Right lung (tissue), 2 donors: ENCODE measurements at regions not wholly inside any gene's neighbourhood (a gene's known extent, or its start where the extent isn't known, plus 50 kb on each side); places are given as distances from the start of the nearest gene placed in this dataset.

Experiments used
- DNase-seq, 2 donors: peaks; one replicate each; pipeline ENCODE4 v3.0.0-alpha.2; 2013

GRCh38 chr5:147037515-147038205, 159.1 kb upstream of the PPP2R2B start:
- no peak for DNase-seq

- DNase-seq: no peak
These were observed 162.3 kb upstream of the PPP2R2B start for GRCh38 chr5:147040856-147041255.

- no peak for DNase-seq
These were observed 166.2 kb upstream of the PPP2R2B start for GRCh38 chr5:147044572-147045273.

- no peak for DNase-seq
These were observed 166.7 kb upstream of the PPP2R2B start for GRCh38 chr5:147045290-147045689.

GRCh38 chr5:147046281-147046680, 167.7 kb upstream of the PPP2R2B start:
- DNase-seq: no peak

- DNase-seq: no peak
These were observed 168.3 kb upstream of the PPP2R2B start for GRCh38 chr5:147046894-147047293.

- DNase-seq: no peak
These were observed 171.2 kb upstream of the PPP2R2B start for GRCh38 chr5:147049764-147050163.

- DNase-seq: no peak
These were observed 171.6 kb upstream of the PPP2R2B start for GRCh38 chr5:147050172-147050571.

- no peak for DNase-seq
These were observed 172.6 kb upstream of the PPP2R2B start for GRCh38 chr5:147051193-147051592.

- DNase-seq: no peak
These were observed 174.0 kb upstream of the PPP2R2B start for GRCh38 chr5:147052519-147052918.

GRCh38 chr5:147055089-147055826, 176.7 kb upstream of the PPP2R2B start:
- DNase-seq: no peak

- DNase-seq: no peak
These were observed 177.5 kb upstream of the PPP2R2B start for GRCh38 chr5:147055850-147056566.

GRCh38 chr5:147057051-147057450, 177.8 kb upstream of the STK32A start:
- DNase-seq: no peak

- DNase-seq: no peak
These were observed 173.4 kb upstream of the STK32A start for GRCh38 chr5:147061431-147061830.

GRCh38 chr5:147062427-147062826, 172.4 kb upstream of the STK32A start:
- DNase-seq: no peak

- DNase-seq: no peak
These were observed 170.9 kb upstream of the STK32A start for GRCh38 chr5:147063943-147064342.

- no peak for DNase-seq
These were observed 169.8 kb upstream of the STK32A start for GRCh38 chr5:147065071-147065470.

- no peak for DNase-seq
These were observed 165.8 kb upstream of the STK32A start for GRCh38 chr5:147068998-147069397.

- DNase-seq: no peak
These were observed 162.2 kb upstream of the STK32A start for GRCh38 chr5:147072622-147073021.

- no peak for DNase-seq
These were observed 161.7 kb upstream of the STK32A start for GRCh38 chr5:147073098-147073497.

- no peak for DNase-seq
These were observed 159.6 kb upstream of the STK32A start for GRCh38 chr5:147075187-147075586.

GRCh38 chr5:147080391-147080790, 154.4 kb upstream of the STK32A start:
- no peak for DNase-seq
